ENCODE measurements at regions not wholly inside any gene's neighbourhood (a gene's known extent, or its start where the extent isn't known, plus 50 kb on each side); places are given as distances from the start of the nearest gene placed in this dataset.

GRCh38 chr7:25559581-25560367, 331.5 kb upstream of the NPVF start:
- Mint-ChIP-seq H3K36me3 (ENCODE audit: low read depth) (peaks cover 2% of the 10 kb centered on the region), H3K27me3 (ENCODE audit: low read depth) (no peaks in the 10 kb centered on the region), H3K27ac (ENCODE audit: unreplicated experiment) (no peak overlapping the region), H3K4me3 (ENCODE audit: unreplicated experiment) (no peak overlapping the region), H3K9me3 (ENCODE audit: low read depth) (peaks cover 7% of the 10 kb centered on the region), H3K4me1 (ENCODE audit: low read depth) (peaks cover 5% of the 10 kb centered on the region)
- no peak for DNase-seq (ENCODE audit: low spot score)
- TF ChIP-seq CTCF (IDR thresholded peaks at IDR 0.05): no peak

DNA sequence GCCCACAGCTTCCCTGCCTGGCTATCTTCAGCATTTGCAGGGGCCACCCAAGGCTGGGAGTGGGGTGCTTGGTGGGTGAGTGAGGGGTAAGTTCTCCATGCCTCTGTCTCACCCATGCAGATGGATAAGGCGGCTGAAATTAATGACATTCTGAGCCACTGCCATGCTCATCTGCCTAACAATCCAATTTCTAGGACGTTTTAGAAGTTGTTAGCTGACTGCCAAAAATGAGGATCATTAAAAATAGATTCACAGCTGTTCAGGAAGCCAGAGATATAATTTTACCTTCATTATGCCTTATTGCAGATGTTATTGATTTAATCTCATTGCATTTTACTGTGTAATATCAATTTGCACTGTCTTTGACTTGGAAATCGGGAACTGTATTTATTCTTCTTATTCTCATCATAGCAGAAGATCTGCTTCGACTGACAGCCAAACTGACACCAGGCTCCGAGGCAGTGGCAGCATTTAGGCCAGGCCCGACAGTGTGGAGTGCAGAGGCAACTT, 334.4 kb upstream of the NPVF start:
- H3K9me3 Mint-ChIP-seq (ENCODE audit: low read depth): peaks cover 7% of the 10 kb centered on the region
- DNase-seq (ENCODE audit: low spot score): no peak
- no peak overlapping the region for H3K27ac Mint-ChIP-seq (ENCODE audit: unreplicated experiment)
- peaks cover 2% of the 10 kb centered on the region for H3K36me3 Mint-ChIP-seq (ENCODE audit: low read depth)
- no peak overlapping the region for H3K4me3 Mint-ChIP-seq (ENCODE audit: unreplicated experiment)
- H3K4me1 Mint-ChIP-seq (ENCODE audit: low read depth): peaks cover 25% of the 10 kb centered on the region
- H3K27me3 Mint-ChIP-seq (ENCODE audit: low read depth): no peaks in the 10 kb centered on the region
- no peak for TF ChIP-seq CTCF (IDR thresholded peaks at IDR 0.05)

- no peak for TF ChIP-seq CTCF (IDR thresholded peaks at IDR 0.05)
- no peak overlapping the region for H3K4me3 Mint-ChIP-seq (ENCODE audit: unreplicated experiment)
- H3K36me3 Mint-ChIP-seq (ENCODE audit: low read depth): peaks cover 4% of the 10 kb centered on the region
- DNase-seq (ENCODE audit: low spot score): no peak
- H3K4me1 Mint-ChIP-seq (ENCODE audit: low read depth): peaks cover 27% of the 10 kb centered on the region
- peaks cover 5% of the 10 kb centered on the region for H3K9me3 Mint-ChIP-seq (ENCODE audit: low read depth)
- H3K27me3 Mint-ChIP-seq (ENCODE audit: low read depth): no peaks in the 10 kb centered on the region
- peak overlapping the region; percentile 87 for H3K27ac Mint-ChIP-seq (ENCODE audit: unreplicated experiment)
Measured at GRCh38 chr7:25565002-25565401, 336.7 kb upstream of the NPVF start.

- H3K4me1 Mint-ChIP-seq (ENCODE audit: low read depth): peaks cover 27% of the 10 kb centered on the region
- peaks cover 5% of the 10 kb centered on the region for H3K9me3 Mint-ChIP-seq (ENCODE audit: low read depth)
- no peaks in the 10 kb centered on the region for H3K27me3 Mint-ChIP-seq (ENCODE audit: low read depth)
- peak overlapping the region; percentile 28 for H3K4me3 Mint-ChIP-seq (ENCODE audit: unreplicated experiment)
- peak; percentile 100 for TF ChIP-seq CTCF (IDR thresholded peaks at IDR 0.05)
- DNase-seq (ENCODE audit: low spot score): no peak
- peak overlapping the region; percentile 87 for H3K27ac Mint-ChIP-seq (ENCODE audit: unreplicated experiment)
- H3K36me3 Mint-ChIP-seq (ENCODE audit: low read depth): peaks cover 4% of the 10 kb centered on the region
Measured at GRCh38 chr7:25565949-25566348, 337.7 kb upstream of the NPVF start.

DNA sequence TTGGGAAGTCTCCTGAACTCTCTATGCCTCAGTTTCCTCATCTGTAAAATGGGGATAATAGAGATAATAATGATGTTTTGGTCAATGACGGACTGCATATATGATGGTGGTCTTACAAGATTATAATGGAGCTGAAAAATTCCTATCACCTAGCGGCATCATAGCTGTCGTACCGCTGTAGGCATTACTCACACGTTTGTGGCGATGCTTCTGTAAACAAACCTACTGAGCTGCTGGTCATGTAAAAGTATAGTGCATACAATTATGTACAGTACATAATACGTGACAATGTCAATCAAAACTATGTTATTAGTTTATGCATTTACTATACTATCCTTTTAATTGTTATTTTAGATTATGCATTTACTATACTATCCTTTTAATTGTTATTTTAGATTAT, 339.1 kb upstream of the NPVF start:
- no peak overlapping the region for H3K4me3 Mint-ChIP-seq (ENCODE audit: unreplicated experiment)
- DNase-seq (ENCODE audit: low spot score): no peak
- H3K27ac Mint-ChIP-seq (ENCODE audit: unreplicated experiment): no peak overlapping the region
- peaks cover 4% of the 10 kb centered on the region for H3K36me3 Mint-ChIP-seq (ENCODE audit: low read depth)
- H3K4me1 Mint-ChIP-seq (ENCODE audit: low read depth): peaks cover 27% of the 10 kb centered on the region
- peaks cover 5% of the 10 kb centered on the region for H3K9me3 Mint-ChIP-seq (ENCODE audit: low read depth)
- no peak for TF ChIP-seq CTCF (IDR thresholded peaks at IDR 0.05)
- no peaks in the 10 kb centered on the region for H3K27me3 Mint-ChIP-seq (ENCODE audit: low read depth)

All from chondrocyte (in vitro differentiated cells).